HL-60 (cell line): ENCODE measurements at regions not wholly inside any gene's neighbourhood (a gene's known extent, or its start where the extent isn't known, plus 50 kb on each side); places are given as distances from the start of the nearest gene placed in this dataset.

Experiments used
- CTCF ChIP-seq: IDR thresholded peaks from one replicate; pipeline ENCODE4 v1.5.1; 2011; ENCODE audit warnings: low read length, control low read depth, inconsistent platforms; ENCODE audit not compliant: insufficient read depth
- GABPA ChIP-seq: IDR thresholded peaks from 2 replicates; pipeline ENCODE4 v1.6.1; 2012; ENCODE audit warnings: low read depth
- POLR2AphosphoS5 ChIP-seq: IDR thresholded peaks from 2 replicates; pipeline ENCODE4 v1.6.1; 2012; ENCODE audit warnings: low read depth
- REST ChIP-seq: IDR thresholded peaks from 2 replicates; pipeline ENCODE4 v1.6.1; 2012; ENCODE audit warnings: low read depth; ENCODE audit not compliant: insufficient replicate concordance
- SPI1 ChIP-seq: IDR thresholded peaks from 2 replicates; pipeline ENCODE4 v1.6.1; 2012; ENCODE audit warnings: low read depth, mild to moderate bottlenecking, borderline replicate concordance

- TF ChIP-seq CTCF (no peak), POLR2AphosphoS5 (no peak), REST (no peak), GABPA (no peak), SPI1 (no peak)
Measured at GRCh38 chr3:96756516-96756915, 57.9 kb upstream of the EPHA6 start.
